GM12878 (cell line): ENCODE measurements at regions not wholly inside any gene's neighbourhood (a gene's known extent, or its start where the extent isn't known, plus 50 kb on each side); places are given as distances from the start of the nearest gene placed in this dataset.

ENCODE experiments used
- ATF7 ChIP-seq: fragments of 450-650 bp; IDR thresholded peaks from 2 replicates; pipeline ENCODE4 v1.6.1; 2016; ENCODE audit warnings: low read depth, mild to moderate bottlenecking
- FOS ChIP-seq: IDR thresholded peaks from 3 replicates; pipeline ENCODE4 v1.6.1; 2011; ENCODE audit warnings: borderline replicate concordance; ENCODE audit not compliant: insufficient read length; ENCODE audit errors: extremely low read depth
- POLR2AphosphoS5 ChIP-seq: IDR thresholded peaks from 2 replicates; pipeline ENCODE4 v1.6.1; 2011; ENCODE audit warnings: mild to moderate bottlenecking, low read length, inconsistent platforms
- TF ChIP-seq, protein P1 (sequence below), 3 experiments: IDR thresholded peaks in 2 of 3; conservative IDR thresholded peaks in 1 of 3; 2 replicates each; pipeline ENCODE4 v1.5.1; 2011; ENCODE audit warnings: low read depth in 3 of 3, low read length in 3 of 3, mild to moderate bottlenecking in 3 of 3, control low read depth in 2 of 3, moderate library complexity in 2 of 3, inconsistent platforms in 1 of 3, mixed read lengths in 1 of 3; ENCODE audit not compliant: control insufficient read depth in 2 of 3, insufficient read depth in 1 of 3; ENCODE audit errors: extremely low read depth in 1 of 3

DNA sequence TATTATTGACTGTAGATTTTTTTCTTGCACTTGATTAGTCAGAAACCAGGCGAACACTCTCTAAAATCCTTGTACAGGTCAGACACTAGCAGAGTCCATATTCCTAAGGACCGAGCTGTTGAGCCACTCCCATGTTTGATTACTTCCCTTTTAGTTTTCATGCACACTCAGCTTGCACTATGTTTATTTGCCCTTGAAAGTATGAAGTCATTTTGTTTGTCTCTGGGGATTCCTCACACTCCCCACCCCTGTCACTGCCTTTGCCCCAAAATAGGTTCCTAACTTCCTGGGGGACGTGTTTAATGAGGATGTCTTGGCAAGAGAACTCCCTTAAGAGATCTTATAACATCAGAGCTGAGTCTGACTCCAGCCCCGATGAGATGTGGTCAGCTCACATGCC, 182.1 kb downstream of the EVX1 start:
- TF ChIP-seq, protein P1, sequence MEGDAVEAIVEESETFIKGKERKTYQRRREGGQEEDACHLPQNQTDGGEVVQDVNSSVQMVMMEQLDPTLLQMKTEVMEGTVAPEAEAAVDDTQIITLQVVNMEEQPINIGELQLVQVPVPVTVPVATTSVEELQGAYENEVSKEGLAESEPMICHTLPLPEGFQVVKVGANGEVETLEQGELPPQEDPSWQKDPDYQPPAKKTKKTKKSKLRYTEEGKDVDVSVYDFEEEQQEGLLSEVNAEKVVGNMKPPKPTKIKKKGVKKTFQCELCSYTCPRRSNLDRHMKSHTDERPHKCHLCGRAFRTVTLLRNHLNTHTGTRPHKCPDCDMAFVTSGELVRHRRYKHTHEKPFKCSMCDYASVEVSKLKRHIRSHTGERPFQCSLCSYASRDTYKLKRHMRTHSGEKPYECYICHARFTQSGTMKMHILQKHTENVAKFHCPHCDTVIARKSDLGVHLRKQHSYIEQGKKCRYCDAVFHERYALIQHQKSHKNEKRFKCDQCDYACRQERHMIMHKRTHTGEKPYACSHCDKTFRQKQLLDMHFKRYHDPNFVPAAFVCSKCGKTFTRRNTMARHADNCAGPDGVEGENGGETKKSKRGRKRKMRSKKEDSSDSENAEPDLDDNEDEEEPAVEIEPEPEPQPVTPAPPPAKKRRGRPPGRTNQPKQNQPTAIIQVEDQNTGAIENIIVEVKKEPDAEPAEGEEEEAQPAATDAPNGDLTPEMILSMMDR (IDR thresholded peaks at IDR 0.05 in 2 of 3, conservative IDR thresholded peaks at IDR 0.05 in 1 of 3; ENCODE audit: control insufficient read depth in 2 of 3, extremely low read depth in 1 of 3, insufficient read depth in 1 of 3, low read depth in 3 of 3, low read length in 3 of 3) = no peak
- TF ChIP-seq ATF7 (no peak), POLR2AphosphoS5 (no peak), FOS (no peak)
